ENCODE measurements at regions not wholly inside any gene's neighbourhood (a gene's known extent, or its start where the extent isn't known, plus 50 kb on each side); places are given as distances from the start of the nearest gene placed in this dataset.

DNA sequence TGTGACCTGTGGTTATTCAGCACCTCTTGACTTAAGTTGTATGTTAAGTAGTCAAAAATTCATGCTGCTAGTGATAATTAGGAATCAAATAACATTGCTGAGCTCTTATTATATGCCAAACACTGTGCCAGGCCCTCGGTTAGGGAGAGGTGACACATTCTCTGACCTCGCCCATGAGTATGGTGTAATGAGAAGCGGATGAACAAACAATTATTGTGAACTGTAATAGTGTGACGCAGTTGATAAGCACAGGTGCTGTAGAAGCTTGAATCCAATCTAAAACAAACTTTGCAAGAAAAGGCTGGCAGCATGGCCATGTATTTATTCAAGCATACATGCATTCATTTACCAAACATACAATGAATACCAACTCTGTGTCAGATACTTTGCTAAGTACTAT is 303.5 kb upstream of the HS3ST1 start:
- no peak for DNase-seq

DNA sequence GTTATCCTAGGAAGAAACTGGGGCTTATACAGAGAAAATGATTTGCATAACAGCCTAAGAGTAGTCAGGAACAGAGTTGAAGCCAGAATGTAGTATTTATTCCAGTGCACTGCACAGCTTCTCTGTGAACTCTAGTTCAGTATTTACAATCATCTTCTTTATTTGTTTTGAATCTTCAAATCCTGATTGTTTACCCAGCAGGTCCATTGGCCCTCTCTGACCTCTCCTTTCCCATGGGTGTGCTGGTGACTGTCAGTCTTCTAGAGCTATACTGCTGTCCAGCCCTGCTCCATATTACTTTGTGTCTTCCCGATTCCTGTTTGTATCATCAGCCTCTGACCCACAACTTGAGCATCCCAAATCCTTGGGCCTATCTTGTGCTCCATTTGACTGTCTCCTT is 301.9 kb upstream of the HS3ST1 start:
- peak in 1 of 2 experiments; percentile 46 for DNase-seq

DNA sequence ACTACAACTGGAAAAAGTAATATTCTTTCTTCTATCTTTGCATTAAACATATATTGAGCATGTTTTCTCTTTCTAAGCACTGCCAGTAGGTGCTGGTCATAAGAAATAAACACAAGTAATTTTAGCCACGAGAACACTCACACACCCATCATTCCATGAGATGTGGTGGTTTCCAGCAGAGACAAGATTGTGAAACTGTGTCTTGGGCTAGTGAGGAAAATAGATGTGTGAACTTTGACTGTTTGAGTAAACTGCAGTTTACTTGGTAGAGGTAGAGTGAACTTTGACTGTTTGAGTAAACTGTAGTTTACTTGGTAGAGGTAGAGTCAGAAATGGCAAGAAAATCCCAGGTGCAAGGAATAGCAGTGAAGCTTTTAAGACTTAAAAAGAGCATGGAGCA is 300.9 kb upstream of the HS3ST1 start:
- no peak for DNase-seq

DNA sequence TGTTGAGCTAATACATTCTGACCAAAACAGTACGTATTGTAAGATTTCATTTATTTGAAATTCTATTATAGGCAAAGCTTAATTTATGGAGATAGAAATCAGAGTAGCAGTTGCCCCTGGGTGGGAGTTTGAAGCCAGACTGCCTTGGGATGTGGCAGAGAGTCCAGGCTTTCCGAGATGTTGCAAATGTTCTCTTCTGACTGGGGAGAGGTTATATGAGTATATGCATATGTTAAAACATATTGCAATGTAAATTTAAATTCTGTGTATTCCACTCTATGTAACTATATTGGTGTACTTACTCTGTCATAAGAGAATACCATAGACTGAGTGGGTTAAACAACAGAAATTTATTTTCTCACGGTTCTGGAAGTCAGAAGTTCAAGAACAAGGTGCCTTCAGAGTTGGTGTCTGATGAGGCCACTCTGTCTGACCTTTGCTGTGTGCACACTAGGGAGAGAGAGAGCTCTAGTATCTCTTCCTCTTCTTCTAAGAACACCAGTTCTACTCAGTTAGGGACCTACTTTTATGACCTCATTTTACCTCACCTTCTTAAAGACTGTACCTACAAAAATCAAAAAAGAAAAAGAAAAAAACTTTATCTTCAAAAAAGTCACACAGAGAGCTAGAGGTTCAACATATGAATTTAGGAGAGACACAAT is 299.3 kb upstream of the HS3ST1 start:
- DNase-seq, result no peak

DNA sequence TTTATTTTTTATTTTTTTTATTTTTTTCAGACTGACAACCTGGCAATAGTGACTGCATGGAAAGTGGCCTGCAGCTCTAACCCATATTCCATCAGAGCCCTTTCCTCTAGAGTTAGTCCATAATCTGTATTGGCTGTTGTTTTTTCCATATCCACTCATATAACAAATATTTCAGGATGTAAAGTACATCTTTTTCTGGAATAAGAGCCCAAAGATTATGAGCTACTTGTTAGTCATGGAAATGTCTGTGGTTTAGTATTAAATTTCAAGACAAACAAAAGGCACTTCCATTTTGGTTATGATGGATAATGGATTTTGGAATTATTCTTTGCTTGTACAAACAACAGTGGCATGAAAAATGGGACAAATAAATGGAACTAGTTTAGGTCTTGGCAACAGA is 296.0 kb upstream of the HS3ST1 start:
- DNase-seq, result no peak

DNA sequence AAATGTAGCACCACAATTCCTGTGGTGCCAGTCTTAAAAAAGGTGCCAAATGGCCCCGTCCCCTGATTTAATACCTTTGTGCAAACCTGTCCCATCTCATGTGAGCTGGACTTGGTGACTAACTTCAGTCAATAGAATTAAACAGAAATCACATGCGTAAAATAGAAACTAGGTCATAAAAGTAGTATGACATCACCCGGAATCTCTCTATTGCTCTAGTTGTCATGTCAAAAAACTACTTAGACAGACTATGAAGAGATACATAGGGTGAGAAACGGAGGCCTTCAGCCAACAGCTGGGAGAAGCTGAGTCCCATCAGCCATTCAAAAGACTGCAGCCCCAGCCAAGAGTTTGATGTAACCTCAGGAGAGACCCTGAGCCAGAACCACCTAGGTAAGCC is 293.5 kb upstream of the HS3ST1 start:
- no peak for DNase-seq

DNA sequence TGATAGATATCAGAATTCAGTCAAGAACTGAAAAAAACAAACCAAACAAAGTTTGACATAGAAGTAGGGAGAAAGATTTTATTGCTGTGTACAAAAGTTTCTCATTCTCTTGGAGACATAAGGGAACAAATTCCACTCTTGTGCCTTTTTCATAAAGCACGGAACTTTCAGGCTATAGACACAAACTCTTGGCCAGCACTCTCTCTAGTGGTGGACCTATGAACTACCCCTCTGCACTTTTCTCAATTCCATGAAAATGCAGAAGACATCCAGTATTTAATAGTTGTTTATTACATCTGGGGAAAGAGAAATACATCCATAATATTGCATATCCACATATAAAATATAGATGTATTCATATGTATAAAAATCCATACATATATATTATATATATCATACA is 291.6 kb upstream of the HS3ST1 start:
- peak in 1 of 2 experiments; percentile 47 for DNase-seq

DNA sequence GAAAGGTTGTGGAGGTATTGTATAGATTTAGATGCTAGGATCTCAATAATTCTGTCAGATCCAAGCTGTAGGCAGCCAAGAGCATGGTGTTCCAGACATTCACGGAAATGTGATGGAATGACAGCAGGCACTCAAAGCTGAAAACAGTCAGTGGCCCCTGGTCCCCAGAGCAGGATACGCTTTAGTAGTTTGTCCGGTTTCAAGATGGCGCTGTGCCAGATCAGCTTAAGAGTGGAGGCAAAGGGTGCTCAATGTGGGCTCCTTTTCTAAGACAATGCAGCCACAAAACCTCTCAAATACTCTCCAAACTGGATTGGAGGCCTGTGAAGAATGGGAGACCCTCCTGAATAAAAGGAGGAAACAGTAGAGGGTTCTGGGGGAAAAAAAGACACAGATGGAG is 291.2 kb upstream of the HS3ST1 start:
- DNase-seq, result no peak

DNA sequence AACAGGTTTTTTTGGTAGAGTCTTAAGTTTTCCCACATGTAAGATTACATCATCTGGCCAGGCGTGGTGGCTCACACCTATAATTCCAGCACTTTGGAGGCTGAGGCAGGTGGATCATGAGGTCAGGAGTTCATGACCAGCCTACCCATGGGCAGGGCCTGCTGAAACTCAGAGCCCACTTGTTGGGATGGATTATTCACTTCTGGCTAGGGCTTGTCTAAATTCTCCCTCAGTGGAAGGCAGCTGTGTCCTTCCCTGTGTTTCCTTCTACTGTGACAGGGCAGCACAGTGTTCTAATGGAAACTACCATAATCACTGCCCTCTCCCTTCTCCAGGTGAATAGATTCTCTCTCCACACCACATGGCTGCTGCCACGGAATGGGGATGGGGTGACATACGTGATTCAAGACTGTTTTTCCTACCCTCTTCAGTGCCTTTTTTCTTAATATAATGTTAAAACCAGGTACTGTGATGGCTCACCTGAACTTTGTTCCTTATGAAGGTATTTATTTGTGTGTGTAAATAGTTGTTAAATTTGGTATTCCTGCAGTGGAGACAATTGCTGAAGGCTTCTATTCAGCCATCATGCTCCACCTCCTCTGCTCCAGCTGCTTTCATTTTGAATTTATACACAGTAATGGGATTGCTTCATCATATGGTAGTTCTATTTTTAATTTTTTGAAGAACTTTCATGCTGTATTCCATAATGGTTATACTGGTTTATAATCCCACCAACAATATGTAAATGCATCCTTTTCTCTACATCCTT is 287.2 kb upstream of the HS3ST1 start:
- DNase-seq, result no peak

DNA sequence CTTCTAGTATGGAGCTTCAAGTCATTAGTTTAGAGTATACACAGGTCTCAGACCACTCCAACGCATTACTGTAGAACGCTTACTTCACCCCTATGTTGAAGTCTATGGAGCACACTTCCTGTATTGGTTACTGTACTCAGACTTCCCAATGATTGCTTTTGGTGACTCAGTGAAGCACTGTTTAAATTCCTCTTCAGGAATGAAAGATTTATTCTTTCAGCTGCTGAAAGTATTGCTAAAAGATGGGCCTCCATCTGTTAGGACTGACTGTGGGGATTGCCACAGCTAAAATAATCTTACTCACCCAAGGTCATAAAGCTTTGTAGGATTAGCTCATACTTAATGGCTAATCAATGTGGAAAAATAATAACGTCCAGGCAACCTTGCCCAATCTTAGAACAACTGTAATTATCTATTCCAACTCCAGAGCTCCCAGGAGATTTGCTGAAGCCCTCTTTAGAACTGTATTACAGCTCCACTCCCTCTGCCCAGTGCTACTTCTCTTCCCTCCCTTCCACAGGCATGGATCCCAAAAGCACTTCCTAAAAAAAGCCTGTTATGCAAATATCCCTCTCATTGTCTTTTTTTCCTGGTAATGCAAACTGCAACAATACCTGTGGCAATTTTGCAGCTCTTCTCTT is 281.9 kb upstream of the HS3ST1 start:
- DNase-seq, result peak in 1 of 2 experiments; percentile 7

DNA sequence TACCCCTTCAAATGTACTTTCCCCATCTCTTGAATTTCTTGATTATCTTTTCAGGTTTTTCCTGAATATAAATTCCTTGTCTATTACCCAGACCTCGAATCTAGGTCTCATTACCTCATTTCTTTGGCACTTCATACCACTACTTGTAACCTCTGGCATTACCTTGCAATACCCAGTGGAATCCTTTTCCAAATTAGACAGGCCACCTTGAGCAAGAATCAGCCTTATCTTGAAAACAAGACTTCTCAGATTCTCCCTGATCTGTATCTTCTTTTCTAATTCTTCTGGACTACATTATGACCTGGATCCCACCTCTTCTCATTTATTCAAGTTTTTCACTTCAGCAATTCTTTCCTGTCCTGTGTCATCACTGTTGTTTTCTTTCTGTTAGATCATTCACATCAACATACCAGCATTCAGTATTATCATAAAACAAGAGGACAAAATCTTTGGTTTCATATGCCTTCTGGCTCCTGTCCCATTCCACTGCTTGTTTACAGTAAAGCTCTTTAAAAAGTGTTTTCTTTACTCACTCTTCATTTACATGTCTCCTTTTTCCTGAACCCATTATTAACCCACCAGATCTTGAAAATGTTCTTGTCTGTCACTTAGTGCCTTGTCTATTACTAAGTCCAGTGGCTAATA is 275.6 kb upstream of the HS3ST1 start:
- no peak for DNase-seq

DNA sequence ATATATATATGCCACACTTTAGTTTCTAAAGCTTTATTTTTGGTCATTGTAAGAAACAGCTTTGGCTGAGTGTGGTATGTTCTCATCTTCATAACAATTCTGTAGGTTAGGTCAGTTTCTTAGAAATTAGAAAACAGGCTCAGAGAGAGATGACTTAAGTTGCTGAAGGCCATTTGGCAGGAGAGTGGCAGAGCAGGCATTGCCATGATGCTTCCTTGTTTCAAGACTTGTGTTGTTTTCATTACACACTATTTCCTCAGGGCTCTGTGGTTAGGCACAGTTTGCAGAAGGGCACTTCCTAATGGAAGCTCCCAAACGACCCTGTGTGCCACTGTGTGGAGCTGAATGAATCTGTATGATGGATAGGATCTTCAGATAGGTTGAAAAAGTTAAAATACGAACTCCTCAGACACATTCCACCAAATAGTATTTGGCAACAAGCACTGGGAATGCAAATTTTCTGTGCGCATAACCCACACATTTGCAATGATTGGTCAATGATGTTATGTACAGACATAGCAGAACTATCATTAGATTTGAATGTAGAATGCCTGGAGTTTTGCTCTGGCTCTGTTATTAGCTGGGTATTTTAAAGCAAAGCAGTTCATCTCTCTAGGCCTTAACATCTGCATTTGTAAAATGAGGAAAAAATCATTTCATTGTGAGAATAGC is 274.3 kb upstream of the HS3ST1 start:
- no peak for DNase-seq

DNA sequence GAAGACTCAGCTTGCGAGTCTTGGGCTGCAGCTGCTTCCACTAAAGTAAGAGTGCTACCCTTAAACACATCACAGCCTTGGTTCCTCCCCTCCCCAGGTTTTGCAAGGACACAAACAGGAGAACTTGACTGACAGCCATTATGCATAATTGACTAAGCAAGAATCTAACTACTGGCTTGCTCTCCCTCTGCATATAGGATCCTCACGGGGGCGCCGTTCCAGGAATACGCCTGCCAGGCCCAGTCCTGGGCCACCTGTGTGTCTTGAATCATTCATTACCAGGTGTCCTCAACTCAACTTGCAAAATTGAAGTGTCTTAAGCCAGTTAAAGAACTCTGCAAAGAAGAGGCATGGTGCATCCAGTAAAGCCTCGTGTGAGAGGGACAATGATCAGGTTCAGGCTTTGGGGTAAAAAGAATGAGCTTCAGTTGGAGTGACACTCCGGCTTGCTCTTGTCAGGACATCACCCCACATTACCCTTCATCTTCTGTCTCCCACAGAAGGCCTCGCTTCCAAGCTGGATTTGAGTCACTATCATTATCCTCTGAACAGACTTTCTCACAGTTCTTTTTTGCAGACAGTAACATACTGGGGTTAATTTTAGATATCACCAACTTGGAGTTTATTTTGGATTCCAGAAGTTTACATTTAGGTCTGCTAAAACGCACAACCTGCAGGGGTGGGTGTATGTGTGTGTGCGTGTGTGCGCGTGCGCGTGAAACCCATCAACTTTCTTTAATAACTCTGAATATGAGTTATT is 273.5 kb upstream of the HS3ST1 start:
- no peak for DNase-seq

DNA sequence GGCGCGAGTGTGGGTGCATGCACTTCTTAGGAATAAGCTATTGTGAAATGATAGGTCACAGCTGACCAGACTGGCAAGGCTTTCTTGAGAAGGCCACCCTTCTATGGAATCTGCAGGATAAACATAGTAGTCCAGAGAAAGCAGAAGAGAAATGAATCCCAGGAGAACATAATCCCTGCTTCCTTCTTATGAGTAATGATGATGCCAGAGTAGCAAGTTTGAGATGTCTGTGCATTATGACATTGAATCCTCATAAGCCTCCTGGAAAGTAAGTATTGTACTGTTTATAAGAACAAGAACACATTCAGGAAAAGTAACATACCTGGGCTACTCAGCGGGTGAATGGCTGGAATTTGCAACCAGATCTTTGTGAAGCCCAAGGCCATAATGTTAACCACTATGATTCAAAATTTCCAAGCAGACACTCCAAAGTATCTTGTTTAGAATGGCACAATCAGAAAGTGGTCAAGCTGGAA is 272.1 kb upstream of the HS3ST1 start:
- DNase-seq, result no peak

DNA sequence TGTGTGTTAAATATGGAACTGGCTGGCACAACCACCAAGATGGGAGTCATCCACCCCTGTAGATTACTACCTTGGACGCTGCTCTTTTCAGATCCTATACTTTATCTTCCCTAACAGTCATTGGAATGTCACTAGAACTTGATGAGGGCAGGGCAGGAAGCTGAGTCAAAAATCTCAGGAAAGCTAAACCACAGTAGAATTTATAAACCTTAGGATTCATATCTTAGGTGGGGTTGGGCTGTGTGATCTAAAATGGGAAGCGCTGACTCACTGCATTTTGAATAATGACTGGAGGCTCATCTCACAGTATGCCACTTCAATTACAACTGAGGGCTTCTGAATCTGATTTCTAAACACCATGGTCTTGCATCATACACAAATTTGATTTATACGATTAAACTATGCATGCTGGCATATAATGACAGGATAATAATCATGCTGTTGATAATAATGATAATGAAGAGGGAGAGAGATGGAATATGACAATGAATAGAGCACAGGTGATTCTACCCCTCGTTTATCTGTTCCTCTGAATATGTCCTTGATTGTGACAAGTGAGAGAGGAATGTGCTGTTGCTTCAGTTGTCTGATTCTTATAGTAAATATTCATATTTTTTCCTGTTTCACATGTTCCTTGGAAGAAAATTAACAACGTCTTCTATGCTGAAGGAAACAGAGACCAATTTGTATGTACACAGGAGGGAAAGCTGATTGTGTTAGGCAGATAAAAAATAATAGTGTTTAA is 270.3 kb upstream of the HS3ST1 start:
- DNase-seq, result no peak

DNA sequence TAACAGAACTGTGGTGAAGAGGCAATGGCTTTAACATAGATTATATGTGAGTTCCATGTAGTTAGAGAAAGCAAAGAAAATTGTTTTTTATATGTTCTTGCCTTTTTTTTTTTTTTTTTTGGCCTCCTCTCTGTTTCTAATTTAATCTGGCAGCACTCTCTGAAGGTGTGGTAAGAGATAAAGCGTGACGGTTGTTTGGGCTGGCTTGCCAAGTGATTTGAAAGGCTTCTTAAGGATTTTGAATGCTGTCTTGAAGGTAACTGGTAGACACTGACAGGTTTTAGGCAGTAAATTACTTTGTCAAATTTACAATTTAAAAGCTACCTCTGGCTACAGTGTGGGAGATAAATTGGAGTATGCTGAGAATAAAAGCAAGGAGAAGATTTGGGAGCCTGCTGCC is 269.3 kb upstream of the HS3ST1 start:
- DNase-seq, result no peak

DNA sequence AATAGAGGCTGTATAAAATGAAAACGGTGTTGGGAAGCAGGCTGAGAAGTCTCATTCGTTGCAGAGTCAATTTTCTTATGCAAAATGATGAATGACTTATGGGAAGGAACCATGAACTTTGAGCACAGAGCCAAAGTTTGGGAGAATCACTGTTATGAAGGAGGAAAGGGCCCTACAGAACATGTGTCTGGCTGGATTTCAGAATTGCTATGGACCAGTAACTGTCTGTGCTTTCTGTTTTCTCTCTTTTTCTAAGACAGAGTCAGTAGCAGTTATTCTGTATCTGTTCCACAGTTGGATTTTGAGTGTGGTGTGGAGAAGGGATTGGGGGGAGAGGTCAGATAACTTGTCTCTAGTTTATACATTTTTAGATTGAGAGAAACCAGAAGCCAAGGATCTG is 265.0 kb upstream of the HS3ST1 start:
- no peak for DNase-seq

DNA sequence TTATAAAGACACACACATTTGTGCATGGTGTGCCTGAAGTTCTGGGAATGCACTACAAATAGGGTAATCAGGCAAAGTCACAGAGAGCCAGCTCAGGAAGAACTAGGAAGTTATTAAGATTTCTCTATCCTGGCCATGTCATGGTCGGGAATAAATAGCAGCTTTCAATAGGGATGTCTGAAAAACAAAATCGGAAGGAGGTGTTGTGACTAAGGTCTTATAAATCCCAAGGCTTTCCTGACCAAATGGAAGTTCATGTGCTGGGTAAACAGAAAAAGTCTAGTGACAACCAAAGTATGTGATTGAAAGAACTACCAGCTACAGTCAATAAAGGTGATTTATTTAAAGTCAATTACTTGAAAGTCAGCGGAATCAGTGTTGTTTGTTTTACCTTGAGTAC is 262.5 kb upstream of the HS3ST1 start:
- no peak for DNase-seq

DNA sequence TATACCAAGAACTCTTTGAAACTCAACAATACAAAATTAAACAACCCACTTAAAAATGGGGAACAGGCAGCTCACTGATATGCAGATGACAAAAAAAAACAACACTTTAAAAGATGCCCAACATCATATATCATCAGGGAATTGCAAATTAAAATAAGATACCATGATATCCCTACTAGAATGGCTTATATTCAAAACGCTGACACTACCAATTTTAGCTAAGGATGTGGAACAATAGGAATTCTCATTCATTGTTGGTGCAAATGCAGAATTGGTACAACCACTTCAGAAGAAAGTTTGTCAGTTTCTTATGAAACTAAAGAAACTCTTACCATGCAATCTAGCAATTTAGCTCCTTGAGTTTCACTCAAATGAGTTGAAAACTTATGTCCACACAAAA is 259.0 kb upstream of the HS3ST1 start:
- DNase-seq, result no peak

DNA sequence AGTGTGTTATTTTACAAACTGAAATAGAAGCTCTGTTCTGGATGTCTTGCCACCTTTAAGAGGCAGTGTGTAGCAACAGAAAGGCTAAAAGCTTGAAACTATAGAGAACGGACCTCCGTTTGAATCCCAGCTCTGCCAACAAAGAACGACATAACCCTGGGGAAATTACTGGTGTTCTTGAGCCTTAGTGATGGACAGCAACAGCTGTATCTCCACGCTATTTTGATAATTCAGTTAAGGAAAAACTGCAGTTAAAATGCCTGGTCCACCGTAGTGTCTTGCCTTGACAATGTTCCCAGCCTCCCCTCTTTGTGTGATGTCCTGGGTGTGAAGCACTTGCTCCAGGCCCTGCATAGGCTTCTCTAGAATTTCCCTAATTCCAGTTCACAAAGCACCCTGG is 256.8 kb upstream of the HS3ST1 start:
- DNase-seq, result no peak

DNA sequence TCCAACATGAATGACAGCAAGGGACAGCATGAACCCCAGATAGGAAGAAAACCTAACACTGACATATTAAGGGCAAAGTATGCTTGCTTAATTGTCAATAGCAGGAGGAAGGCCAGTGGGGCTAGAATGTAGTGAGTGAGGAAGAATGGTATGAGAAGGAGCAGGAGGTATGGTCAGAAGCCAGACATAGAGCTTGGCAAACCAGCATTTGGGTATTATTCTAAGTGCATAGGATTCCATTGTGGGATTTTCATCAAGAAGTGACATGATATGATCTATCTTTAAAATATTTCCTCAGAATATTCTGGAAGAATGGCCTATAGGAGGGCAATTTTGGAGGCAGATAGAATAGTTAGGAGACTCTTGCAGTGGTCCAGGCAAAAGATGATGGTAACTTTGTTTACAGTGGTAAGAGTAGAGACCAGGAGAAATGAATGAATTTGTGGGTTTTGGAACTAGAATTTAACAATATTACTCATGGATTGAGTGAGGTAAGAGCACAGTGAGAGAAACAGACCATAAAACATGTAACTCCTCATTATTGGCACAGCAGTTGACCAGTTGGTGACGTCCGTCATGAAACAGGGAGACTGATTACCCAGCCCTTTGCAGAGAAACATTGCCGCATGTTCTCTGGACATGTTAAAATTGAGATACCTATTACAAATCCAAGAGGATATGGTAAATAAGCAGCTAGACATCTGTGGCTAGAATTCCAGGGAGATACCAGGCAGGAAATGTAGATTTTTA is 246.5 kb upstream of the HS3ST1 start:
- no peak for DNase-seq

Measured in NCI-H526 (cell line).